ENCODE measurements at regions not wholly inside any gene's neighbourhood (a gene's known extent, or its start where the extent isn't known, plus 50 kb on each side); places are given as distances from the start of the nearest gene placed in this dataset.
"Not testable (repeated sequence)": the region's sequence is repeated elsewhere in the genome, so short reads cannot be mapped to it uniquely, and the experiment has no call there.

DNA sequence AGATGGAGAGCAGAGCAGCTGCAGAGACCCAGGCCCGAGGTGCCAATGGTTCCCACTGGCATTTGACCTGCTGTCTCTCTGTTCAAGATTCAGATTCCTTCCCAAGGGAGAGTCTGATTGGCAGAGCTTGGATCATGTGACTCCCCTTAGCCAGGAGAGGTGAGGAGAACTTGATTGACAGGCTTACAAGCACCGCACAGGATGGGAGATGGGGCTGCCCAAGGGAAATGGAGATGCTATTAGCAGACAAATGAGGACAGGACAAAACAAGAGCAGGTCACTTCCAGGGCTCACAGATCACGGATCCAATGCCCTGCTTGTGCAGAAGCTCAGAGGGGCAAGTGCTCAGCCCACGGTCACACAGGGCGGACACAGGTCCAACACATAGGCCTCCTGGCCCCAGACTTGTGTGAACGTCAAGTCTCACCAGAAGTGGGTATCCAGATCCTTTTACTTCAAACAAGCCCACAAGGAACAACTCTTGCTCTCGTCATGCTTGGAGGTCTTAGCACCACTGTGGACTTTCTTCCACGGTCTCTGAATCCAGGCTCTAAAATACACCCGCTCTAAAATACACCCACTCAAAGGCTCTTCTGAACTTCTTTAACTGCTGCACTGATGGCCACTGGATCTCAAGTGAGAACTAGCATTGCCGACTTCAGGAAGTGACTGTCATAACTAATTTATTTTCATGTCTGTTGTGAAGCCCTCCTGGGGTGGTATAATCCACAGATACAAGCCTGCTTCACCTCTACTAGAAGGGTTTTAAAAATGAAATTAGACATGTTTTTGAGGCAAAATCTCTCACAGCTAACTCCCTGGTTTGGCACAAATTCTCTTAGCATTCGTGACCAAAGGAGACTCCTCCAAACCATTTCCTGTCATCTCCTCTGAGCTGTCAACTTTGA, 274.9 kb downstream of the RRAGC start:
- POLR2A ChIA-PET: no interaction called here
- peaks cover 0 to 12% of the 10 kb centered on the region in 2 experiments; a peak in 2 of 4 replicates for H3K4me1 ChIP-seq (ENCODE audit: control insufficient read depth in 1 of 2, insufficient read depth in 2 of 2, low read length in 2 of 2)
- BruUV-seq (replicated peaks): no TSS peak

DNA sequence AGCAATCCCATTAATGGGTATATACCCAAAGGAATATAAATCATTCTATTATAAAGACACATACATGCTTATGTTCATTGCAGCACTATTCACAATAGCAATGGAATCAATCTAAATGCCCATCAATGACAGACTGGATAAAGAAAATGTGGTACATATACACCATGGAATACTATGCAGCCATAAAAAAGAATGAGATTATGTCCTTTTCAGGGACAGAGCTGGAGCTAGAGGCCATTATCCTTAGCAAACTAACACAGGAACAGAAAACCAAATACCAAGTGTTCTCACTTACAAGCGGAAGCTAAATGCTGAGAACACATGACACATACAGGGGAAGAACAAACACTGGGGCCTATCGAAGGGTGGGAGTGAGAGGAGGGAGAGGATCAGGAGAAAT, 276.3 kb downstream of the RRAGC start:
- ATAC-seq; H3K27ac ChIP-seq (ENCODE audit: low read depth, low read length); H3K9me2 ChIP-seq (ENCODE audit: insufficient read depth); DNase-seq (ENCODE audit: low read depth, low spot score); H3K9me3 ChIP-seq (ENCODE audit: control insufficient read depth in 1 of 2, insufficient read depth in 1 of 2, low read depth in 1 of 2, low read length in 2 of 2); CTCF ChIA-PET; H3K4me3 ChIP-seq (replicated peaks in 1 of 2; ENCODE audit: low read depth in 1 of 2, low read length in 2 of 2); H3K4me2 ChIP-seq (ENCODE audit: low read length); H3K9ac ChIP-seq (ENCODE audit: low read length); H4K20me1 ChIP-seq (ENCODE audit: insufficient read depth); H3K27me3 ChIP-seq (ENCODE audit: insufficient read depth, low read length); POLR2A ChIA-PET; H3K79me2 ChIP-seq (ENCODE audit: insufficient read depth, low read length); H3K4me1 ChIP-seq (ENCODE audit: control insufficient read depth in 1 of 2, insufficient read depth in 2 of 2, low read length in 2 of 2); H3K36me3 ChIP-seq (ENCODE audit: control insufficient read depth in 1 of 2, insufficient read depth in 2 of 2, low read length in 2 of 2); RAD21 ChIA-PET (ENCODE audit: low non-redundant PET in 1 of 2, low total read pairs in 2 of 2, uncharacterized antibody in 2 of 2, unreplicated experiment in 2 of 2); H2AFZ ChIP-seq (ENCODE audit: low read depth, low read length, poor library complexity, severe bottlenecking); intact Hi-C loops (cut with micrococcal nuclease); BruUV-seq (replicated peaks): not testable (repeated sequence)

More for the DNA sequence above, 274.9 kb downstream of the RRAGC start:
- H3K9ac ChIP-seq (ENCODE audit: low read length): no peak overlapping the region
- H3K27me3 ChIP-seq (ENCODE audit: insufficient read depth, low read length): no peaks in the 10 kb centered on the region
- no peaks in the 10 kb centered on the region for H3K36me3 ChIP-seq (ENCODE audit: control insufficient read depth in 1 of 2, insufficient read depth in 2 of 2, low read length in 2 of 2)
- no peaks in the 10 kb centered on the region for H3K79me2 ChIP-seq (ENCODE audit: insufficient read depth, low read length)
- H4K20me1 ChIP-seq (ENCODE audit: insufficient read depth): no peaks in the 10 kb centered on the region
- ATAC-seq (no peak), DNase-seq (ENCODE audit: low read depth, low spot score) (no peak)
- H3K9me2 ChIP-seq (ENCODE audit: insufficient read depth): no peaks in the 10 kb centered on the region
- no peak overlapping the region for H3K4me2 ChIP-seq (ENCODE audit: low read length)
- intact Hi-C loops (cut with micrococcal nuclease): no loop called here
- no peak for TF ChIP-seq TCF7L2 (IDR thresholded peaks at IDR 0.05; ENCODE audit: borderline replicate concordance, extremely low read depth, insufficient read depth, insufficient read length)
- no peak for TF ChIP-seq EZH2 (IDR thresholded peaks at IDR 0.05)
- TF ChIP-seq SIN3A (IDR thresholded peaks at IDR 0.05; ENCODE audit: low read depth): no peak
- TF ChIP-seq, protein P1, sequence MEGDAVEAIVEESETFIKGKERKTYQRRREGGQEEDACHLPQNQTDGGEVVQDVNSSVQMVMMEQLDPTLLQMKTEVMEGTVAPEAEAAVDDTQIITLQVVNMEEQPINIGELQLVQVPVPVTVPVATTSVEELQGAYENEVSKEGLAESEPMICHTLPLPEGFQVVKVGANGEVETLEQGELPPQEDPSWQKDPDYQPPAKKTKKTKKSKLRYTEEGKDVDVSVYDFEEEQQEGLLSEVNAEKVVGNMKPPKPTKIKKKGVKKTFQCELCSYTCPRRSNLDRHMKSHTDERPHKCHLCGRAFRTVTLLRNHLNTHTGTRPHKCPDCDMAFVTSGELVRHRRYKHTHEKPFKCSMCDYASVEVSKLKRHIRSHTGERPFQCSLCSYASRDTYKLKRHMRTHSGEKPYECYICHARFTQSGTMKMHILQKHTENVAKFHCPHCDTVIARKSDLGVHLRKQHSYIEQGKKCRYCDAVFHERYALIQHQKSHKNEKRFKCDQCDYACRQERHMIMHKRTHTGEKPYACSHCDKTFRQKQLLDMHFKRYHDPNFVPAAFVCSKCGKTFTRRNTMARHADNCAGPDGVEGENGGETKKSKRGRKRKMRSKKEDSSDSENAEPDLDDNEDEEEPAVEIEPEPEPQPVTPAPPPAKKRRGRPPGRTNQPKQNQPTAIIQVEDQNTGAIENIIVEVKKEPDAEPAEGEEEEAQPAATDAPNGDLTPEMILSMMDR (IDR thresholded peaks at IDR 0.05 in 2 of 3, conservative IDR thresholded peaks at IDR 0.05 in 1 of 3; ENCODE audit: borderline replicate concordance in 1 of 3, insufficient read depth in 1 of 3, low read depth in 2 of 3, low read length in 2 of 3): no peak
- no peak for TF ChIP-seq POLR2A (IDR thresholded peaks at IDR 0.05; ENCODE audit: borderline replicate concordance, extremely low read depth, insufficient read depth, insufficient read length)
- no peak for TF ChIP-seq CBX3 (IDR thresholded peaks at IDR 0.05; ENCODE audit: low read depth)
- TF ChIP-seq EZH2phosphoT487 (IDR thresholded peaks at IDR 0.05; ENCODE audit: borderline replicate concordance): no peak
- no peak for TF ChIP-seq FOSL1 (IDR thresholded peaks at IDR 0.05; ENCODE audit: low read depth)
- TF ChIP-seq, protein P2, sequence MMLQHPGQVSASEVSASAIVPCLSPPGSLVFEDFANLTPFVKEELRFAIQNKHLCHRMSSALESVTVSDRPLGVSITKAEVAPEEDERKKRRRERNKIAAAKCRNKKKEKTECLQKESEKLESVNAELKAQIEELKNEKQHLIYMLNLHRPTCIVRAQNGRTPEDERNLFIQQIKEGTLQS (IDR thresholded peaks at IDR 0.05): no peak
- no peak for TF ChIP-seq JUND (IDR thresholded peaks at IDR 0.05)
- TF ChIP-seq SP1 (IDR thresholded peaks at IDR 0.05; ENCODE audit: low read depth): no peak
- TF ChIP-seq ELF1 (IDR thresholded peaks at IDR 0.05; ENCODE audit: borderline replicate concordance, low read depth): no peak
- no peaks in the 10 kb centered on the region for H3K9me3 ChIP-seq (ENCODE audit: control insufficient read depth in 1 of 2, insufficient read depth in 1 of 2, low read depth in 1 of 2, low read length in 2 of 2)
- no peak overlapping the region for H3K4me3 ChIP-seq (replicated peaks in 1 of 2; ENCODE audit: low read depth in 1 of 2, low read length in 2 of 2)
- CTCF ChIA-PET: no interaction called here
- no peak overlapping the region for H3K27ac ChIP-seq (ENCODE audit: low read depth, low read length)
- no peak overlapping the region for H2AFZ ChIP-seq (ENCODE audit: low read depth, low read length, poor library complexity, severe bottlenecking)
- RAD21 ChIA-PET (ENCODE audit: low non-redundant PET in 1 of 2, low total read pairs in 2 of 2, uncharacterized antibody in 2 of 2, unreplicated experiment in 2 of 2): no interaction called here
